GOT3 (cell line): ENCODE measurements at regions not wholly inside any gene's neighbourhood (a gene's known extent, or its start where the extent isn't known, plus 50 kb on each side); places are given as distances from the start of the nearest gene placed in this dataset.
"Not testable (repeated sequence)": the region's sequence is repeated elsewhere in the genome, so short reads cannot be mapped to it uniquely, and the experiment has no call there.

Experiments used
- DNase-seq: peaks from one replicate; lab custom pipeline; 2025; ENCODE audit warnings: mixed read lengths; lab: John Stamatoyannopoulos, UW

DNA sequence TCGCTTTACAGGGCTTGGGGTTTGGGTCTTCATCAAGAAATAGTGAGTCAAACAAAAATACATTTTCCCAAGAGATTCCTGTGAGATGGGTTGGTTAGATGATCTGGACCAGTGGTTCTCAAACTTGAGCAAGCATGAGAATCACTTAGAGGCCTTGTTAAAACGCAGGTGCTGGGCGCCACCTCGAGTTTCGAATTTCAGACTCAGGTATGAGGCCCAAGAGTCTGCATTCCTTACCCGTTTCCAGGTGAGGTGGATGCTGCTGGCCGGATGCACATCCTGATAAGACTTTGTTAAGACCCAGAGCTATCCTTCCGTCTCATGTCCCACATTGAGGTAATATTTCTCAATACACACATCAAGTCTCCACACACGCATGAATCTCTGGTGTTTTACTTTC is 707.8 kb upstream of the SALL3 start:
- no peak for DNase-seq

DNA sequence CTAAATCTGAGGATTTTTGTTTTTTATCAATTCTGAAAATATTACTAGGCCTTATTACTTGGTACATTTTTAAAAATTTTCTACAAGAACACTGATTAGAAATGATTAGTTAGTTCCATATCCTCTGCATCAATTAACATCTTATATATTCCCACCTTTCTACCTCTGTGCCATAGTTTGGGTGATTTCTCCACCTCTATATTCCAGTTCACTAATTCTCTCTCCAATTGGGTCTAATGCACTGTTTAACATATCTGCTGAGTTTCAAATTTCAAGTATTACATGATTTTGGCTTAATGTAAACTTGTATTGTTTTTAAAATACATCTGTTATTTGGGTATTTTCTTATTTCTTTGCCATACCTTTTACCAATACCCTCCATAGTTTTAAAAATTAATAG is 705.7 kb upstream of the SALL3 start:
- DNase-seq: no peak

DNA sequence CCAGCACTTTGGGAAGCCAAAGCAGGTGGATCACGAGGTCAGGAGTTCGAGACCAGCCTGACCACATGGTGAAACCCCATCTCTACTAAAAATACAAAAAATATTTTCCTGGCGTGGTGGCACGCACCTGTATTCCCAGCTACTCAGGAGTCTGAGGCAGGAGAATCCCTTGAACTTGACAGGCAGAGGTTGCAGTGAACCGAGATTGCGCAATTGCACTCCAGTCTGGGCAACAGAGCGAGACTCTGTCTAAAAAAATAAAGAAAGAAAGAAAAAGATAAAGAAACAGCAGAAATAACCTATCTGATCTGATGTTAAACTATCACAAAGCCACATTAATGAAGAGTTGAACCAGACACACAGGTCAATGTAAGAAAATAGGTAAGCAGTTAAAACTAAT is 696.2 kb upstream of the SALL3 start:
- not testable (repeated sequence) for DNase-seq

DNA sequence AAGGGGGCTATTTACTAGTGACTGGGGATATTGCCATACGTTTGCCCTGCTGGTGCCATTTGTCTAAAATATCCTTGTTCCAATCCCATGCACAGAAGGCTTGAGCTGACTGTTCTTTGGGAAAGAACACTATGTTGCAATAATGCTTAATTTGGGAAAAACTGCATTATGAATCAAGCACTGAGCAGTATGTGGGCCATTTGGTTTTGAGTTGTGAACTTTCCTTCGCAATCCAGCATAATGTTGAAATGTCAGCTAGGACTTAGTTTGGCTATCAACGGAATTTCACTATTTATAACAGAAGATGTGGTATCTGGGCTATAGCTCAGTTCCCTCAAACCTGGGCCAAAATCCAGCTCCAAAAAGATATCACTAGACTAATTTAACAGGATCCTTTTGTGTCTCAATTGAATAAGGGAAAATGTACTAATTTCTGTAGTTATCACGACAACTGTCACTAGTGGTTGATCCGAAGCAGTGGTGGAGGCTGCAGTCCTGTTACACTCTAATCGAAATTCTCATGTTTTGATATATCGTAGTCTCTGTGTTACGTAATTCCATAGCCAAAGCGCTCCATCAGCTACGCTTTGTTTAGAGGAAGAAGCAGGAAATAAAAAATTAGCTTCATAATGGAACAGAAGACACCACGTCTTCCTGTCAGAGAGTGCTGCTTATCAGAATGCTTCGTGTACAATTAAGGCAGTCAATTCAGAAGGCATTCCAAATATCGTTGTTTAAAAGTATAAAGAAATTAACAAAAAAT is 686.8 kb upstream of the SALL3 start:
- DNase-seq: no peak

DNA sequence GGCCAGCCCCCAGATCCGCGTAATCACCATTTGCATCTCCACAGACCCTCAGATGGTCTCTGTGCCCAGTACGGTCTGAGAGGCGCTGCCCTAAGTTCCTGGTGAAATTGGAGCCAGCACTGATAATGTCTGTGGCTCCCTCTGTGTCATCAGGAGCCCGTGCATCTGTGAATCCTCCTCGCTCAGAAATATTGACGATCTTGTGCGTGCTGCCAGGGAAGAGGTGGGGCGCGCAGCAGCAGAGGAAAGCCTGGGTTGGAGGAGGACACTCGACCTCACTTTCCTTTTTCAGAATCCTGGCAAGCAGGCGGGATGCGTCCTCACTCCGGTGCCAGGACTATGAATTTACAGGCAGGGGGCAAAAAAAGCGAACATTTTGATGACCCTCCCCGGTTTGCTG is 686.1 kb upstream of the SALL3 start:
- no peak for DNase-seq

DNA sequence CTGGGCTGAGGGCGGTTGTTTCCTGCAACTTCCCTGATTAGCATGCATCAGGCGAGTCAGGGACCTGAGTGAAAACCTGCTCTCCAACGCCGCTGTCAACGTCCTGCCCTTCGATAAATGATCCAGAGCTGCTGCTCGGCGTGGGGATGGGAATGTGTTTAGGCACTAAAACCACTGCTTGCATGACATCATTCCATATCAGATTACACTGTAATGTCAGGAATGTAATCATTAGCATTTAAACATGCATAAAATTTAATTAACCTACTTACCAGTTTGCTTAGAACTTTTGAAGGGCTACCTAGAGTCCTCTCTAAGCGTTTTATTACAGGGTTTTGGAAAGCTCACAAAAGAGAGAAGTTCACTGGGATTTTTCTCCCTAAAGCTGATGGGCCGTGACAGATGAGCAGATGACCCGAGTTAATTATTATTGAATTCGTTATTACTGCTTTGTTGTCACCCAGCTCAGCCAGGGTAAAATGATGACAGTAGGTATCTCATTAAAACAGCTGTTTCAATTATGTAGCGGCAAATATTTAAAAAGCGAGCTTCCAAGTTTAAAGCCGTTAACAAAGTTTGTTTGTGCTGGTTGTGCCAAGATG is 685.6 kb upstream of the SALL3 start:
- no peak for DNase-seq

DNA sequence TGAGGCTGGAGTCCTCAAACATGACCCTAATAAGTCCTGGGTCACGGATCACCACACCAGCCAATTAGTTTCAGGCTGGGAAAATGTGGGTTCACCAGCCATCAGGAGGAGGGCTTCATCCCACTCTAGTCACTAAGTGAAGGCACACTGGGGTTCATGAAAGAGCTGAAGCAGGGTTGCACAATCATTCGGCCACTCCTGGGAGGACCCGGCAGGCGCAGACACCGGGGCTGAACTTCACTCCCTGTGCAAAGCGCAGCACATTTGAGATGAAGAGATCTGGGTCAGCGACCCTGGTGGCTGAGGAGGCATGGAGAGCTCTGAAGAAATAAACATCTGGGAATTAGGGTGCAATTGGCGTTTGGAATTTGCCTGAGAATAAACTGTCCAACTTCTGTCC is 684.4 kb upstream of the SALL3 start:
- no peak for DNase-seq

DNA sequence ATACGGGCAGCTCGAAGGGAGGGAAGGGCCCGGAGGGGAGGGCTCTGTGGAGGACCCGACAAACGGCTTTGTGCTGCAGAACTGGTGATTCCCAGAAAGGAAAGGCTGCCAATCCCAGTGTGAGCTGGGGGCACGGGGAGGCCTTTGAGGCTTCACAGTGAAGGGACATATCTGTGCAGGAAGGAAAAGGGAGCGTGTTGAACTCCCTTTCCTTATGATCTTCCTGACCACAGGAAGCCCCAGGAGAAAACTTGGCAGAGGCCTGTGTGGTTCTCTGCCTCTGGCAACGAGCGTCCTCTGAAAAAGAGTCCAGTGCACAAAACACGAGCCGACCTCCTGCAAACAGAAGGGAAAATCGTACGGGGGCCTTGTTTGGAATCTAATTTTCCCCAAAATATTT is 683.5 kb upstream of the SALL3 start:
- no peak for DNase-seq

DNA sequence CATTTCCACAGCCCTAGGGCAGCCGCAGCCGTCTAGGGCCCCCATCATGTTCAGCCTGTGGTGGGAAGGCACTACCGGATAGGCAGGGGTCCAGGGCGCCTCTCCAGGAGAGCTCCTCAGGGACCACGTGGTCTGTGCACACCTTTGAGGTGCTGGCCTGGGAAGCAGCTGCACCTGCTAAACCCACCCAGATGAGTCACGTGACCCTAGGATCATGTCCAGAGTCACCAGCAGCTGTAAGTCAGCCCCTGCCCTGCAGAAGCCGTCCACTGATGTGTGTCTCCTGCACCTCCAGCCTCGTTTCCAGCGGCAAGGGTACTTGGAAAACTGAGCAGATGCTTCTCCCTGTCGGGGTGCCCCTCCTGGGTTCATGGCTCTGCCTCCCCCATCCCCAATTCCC is 682.6 kb upstream of the SALL3 start:
- no peak for DNase-seq

DNA sequence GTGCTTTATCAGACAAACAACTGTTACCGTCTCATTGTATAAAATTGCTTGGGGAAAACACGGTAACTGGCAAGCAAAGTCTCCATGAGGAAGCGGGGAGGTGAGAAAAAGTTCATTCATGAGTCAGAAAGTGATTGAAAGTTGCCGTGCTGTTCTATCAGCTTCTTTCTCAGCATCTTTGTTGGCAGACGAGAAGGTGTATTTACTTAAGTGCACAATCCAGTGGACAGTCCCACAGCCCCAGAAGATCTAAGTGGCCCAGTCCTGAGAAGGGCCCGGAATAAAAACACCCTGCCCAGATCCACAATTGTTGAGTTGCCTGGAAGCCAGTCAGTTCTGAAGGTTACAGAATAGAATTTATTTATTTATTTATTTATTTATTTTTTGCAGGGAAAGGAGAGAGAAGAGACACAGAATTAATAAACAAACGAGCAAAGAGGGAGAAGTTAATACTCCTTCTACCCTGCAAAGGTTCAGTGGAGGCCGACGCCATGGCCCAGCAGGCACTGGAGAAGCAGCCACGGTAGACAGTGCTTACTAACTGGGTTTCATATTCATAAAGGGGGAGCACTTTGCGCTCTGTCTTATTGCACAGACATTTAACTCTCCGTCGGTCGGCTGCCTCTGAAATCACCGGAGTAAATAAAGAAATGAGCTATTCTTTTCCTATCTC is 676.0 kb upstream of the SALL3 start:
- DNase-seq: no peak

DNA sequence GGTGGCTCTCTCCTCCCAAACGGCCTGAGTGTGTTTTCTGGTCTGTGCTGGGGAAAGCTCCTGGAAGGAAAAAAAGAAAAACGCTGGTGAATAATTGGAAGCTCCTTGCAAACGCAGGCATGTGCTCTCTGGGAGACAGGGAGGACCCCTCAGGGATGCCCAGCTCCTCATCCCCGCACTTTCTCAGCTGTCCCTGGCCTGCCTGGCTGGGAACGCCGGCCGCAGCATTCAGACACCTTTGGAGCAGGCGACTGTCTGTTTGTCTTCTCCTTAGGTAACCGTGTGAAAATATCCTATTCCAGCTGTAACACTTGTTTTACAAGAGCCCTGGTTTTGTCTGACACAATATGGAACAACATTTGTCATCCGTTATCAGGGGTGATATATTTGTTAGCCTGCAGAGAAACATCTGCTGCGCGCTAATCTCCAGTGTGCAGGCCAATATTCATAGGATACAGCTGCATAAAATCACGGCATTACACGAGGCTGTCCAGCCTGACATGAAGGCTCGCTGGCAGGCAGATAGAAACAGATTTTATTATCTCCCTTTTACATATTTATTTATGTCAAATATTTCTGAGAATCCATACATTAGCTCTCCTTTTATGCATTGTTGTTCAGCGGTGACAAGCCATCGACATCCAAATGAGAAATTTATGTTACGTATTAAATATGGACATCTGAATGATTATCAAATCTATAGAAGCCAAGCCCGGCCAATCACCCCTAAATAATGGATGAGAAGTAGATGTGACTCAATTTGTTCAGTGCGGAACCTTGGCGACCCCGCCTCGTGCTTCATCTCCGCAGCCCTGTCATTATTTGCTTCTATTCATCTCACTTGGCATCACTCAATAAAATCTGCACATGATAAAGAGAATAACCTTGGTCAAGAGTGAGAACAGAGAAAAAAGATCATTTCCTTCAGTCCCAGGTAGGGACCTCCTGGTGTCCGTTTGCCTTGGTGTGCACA is 675.1 kb upstream of the SALL3 start:
- DNase-seq: no peak

DNA sequence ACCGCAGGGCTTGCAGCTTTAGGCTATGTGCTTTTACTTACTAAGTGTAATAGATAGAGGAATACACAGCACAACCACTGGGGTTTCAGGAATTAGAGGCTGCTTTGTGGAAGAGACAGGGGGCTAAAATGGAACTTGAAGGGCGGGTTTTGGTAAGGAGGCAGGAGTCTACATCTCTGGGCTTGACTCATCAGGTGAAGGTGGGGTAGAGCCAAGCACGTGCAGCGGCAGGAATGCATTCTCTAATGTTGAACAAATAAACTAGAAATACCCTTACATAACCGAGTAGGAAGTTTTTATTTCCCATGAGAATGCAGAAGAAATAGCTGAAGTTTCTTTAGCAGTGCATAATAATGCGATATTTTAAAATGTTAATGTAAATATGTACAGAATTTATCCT is 673.8 kb upstream of the SALL3 start:
- DNase-seq: no peak

DNA sequence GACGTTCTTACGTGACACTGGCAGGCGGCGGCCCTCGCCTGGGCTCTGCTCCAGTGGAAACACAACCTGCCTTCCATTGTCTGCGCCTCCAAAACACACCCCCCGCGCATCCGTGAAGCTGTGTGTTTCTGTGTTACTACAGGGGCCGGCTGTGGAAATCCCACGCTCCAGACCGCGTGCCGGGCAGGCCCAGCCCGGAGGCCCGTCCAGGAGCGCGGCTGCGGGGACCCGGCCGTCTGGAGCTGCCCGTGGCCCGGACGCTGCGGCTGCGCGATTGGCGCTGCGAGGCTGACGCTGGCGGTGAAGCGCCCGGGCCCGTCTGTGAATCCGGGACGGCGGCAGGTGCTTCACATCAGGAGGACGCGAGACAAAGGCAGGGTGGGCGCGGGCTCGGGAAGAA is 670.3 kb upstream of the SALL3 start:
- no peak for DNase-seq

DNA sequence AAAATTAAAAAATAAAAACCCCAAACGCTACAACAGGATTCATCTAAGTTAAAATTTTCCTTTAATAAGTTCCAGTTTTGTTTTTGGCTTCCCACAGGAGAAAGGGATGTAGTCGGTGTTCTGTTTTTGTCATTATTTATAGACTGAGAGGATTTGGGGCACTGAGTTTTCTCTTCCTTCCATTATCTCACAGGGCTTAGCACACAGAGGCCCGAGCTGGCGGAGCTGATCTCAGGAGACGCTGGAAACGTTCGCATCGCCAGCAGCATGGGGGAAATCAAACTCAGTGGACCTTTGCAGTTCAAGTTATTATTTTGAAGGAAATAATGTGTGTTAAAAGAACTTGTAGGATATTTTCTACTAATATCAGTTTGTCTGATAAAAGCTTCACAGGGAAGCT is 669.7 kb upstream of the SALL3 start:
- DNase-seq: no peak

DNA sequence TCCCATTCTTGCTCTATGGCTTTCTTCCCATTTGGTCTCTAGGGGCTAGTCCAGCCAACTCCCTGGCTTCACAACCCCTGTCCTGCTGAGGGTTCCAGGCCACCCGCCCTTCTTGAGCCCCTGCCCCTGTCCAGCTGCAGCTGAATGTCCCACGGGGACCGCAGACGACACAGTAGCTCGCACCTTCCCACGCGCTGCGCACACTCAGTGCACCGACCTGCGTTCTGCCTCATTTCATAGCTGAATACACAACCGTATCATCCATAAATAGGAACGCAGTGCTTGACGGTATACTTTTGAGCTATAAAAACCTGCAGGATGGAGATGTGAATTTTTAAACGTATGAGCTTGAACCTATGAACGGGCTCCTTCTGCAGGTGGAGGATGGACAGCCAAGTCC is 660.4 kb upstream of the SALL3 start:
- no peak for DNase-seq

DNA sequence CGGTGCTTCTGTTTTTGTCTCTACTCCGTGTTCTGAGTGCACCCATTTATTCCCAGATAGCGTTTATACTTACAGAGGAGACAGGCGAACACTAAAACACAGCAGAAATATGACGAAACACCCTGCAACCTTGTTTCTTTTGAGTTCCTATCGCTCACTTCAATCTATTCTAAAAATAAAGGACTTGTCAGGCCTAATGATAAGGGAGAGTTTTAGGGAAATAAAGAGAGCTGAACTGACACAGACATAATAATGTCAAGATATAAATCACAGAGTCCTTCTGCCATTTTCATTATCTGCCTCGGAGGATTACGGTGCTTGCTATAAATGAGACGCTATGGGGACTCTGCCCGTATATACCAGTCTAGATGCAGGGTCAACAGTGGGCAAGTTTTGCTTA is 659.7 kb upstream of the SALL3 start:
- no peak for DNase-seq

DNA sequence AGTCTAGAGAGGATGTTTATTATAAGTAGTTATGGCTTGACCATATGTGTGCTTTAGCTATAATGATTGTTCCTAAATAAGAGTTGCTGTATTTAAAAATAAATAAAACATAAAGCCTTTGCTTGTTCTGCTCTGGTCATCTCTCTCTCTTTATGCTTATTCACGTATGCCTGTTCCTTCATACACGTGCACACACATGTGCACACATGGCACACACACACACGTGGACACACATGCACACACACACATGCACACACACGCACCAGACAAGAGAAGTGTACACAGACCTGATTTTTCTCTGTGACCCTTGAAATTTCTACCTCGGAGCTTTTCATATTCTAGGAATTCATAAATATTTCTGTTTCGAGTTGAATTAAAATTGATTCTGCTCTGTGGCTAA is 658.2 kb upstream of the SALL3 start:
- no peak for DNase-seq

DNA sequence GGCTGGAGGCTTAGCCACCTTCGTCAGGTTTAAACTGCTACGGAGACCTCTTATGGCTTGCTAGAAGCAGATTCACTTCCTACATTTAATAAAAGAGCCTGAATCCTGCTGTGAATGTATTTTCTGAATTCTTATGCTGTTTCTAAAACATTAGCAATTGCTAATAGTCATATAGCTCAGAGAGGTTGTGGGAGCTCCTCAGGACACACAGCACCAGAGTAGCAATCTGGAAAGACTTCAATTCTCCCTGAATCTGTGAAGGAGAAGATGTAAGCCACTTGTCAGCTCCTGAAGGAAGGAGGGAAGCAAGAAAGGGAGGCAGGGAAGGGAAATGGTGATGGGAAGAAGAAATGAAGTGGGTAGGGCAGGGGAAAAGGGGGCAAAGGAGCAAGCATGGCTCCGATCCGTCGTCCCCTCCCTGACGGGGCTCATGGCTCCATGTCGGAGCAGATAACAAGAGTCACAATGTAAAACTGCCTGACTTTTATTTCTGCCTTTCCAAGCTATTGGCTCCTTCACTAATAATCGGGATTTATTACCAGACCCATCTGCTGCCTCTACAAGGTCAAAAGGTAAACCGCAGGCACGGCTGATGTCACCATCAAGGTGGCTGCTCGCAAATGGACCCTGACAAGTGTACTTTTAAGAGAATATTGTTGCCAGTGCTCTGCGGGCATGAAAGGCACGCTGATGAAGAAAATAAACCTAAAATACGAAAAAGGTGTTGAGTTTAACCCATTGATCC is 656.0 kb upstream of the SALL3 start:
- no peak for DNase-seq

DNA sequence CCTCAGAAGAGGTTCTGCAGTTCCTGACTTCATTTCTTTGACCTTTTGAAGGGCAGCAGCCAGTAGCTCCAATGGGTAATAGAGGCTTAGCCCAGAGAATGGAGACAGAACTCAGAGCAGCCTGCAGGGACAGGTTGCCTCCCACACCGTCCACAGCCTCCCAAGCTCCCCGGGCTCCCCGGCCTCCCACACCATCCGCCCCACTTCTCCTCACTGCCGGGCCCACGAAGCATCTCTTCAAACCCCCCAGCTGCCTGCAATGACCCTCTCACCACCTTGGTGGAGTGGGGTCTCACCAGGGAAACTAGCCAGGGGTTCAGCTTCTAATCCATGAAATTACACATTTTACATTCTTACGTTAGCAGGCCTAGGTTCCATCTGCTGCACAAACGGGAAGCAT is 652.0 kb upstream of the SALL3 start:
- no peak for DNase-seq

DNA sequence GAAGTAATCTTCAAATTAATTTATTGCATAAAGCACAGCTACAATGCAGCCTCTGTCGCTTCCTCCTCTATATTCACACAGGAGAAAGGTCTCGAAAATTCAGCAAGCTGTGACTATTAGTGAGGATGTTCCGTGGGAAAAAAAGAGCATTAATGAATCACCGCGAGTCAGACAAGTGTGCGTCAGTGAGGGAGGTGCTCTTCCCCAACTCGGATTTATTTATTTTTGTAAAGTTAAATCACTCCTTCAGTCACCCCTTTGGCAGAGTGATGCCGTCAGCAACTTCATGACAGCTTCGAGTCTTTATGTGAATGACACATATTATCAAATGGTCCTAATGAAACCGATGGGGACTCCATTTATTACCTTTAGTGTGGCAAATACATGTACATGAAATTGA is 648.9 kb upstream of the SALL3 start:
- DNase-seq: no peak

DNA sequence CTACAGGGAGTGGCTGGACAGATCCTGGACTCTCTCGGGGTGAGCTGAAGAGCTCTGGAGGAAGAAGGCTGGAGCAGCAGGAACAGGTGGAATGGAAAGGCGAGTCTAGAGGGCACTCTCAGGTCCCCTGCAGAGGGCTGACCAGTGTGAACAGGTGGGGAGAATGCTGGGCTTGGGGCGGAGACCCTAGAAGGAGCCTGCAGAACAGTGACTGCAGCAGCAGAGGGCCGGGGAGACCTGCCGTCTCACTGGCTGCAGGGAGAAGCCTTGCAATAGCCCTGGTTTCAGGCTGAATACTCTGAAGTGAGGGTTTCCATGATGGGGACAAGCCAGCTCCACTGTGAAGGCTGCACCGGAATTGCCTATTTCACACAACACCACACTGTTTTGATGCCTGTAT is 626.7 kb upstream of the SALL3 start:
- DNase-seq: no peak

DNA sequence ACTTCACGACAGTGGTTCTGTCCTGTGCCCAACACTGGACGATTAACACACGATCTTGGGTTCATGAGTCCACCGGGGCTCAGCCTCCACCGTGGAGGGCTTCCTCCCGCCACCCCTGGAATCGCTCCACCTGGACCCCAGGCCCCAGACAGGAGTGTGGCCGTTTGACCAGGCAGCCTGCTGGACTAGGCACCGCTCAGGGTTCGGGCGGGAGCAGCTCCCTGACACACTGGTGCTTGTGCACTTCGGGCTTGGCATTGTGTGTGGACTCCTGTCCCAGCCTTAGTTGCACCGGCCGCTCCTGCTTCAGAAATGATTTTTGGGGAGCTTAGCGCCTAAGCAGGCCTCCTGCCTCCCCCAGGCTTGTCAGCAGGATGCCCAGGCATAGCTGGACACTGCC is 617.4 kb upstream of the SALL3 start:
- DNase-seq: no peak
